Hepatocyte (in vitro differentiated cells): ENCODE measurements at regions not wholly inside any gene's neighbourhood (a gene's known extent, or its start where the extent isn't known, plus 50 kb on each side); places are given as distances from the start of the nearest gene placed in this dataset.

Experiments
- CTCF ChIP-seq: fragments of 200-600 bp; sonication (generic); IDR thresholded peaks from 2 replicates; pipeline ENCODE4 v1.5.1; 2016; ENCODE audit warnings: antibody characterized with exemption, mild to moderate bottlenecking; ENCODE audit not compliant: poor library complexity
- EZH2 ChIP-seq: fragments of 200-600 bp; sonication (generic); IDR thresholded peaks from 2 replicates; pipeline ENCODE4 v1.6.1; 2016; ENCODE audit warnings: antibody characterized with exemption, mild to moderate bottlenecking, borderline replicate concordance
- EZH2phosphoT487 ChIP-seq: fragments of 200-600 bp; sonication (generic); IDR thresholded peaks from one replicate; pipeline ENCODE4 v1.6.1; 2018; ENCODE audit warnings: antibody characterized with exemption, mild to moderate bottlenecking, low read depth, moderate library complexity; ENCODE audit not compliant: unreplicated experiment, severe bottlenecking

GRCh38 chr4:91997045-91997444 is 306.7 kb upstream of the GRID2 start:
- TF ChIP-seq CTCF (no peak), EZH2 (no peak), EZH2phosphoT487 (no peak)
